Sciatic nerve (tissue), 2 donors: ENCODE measurements at regions not wholly inside any gene's neighbourhood (a gene's known extent, or its start where the extent isn't known, plus 50 kb on each side); places are given as distances from the start of the nearest gene placed in this dataset.
"Not testable (repeated sequence)": the region's sequence is repeated elsewhere in the genome, so short reads cannot be mapped to it uniquely, and the experiment has no call there.

Experiments used
- ATAC-seq: fragments of 200-7000 bp; cut with Tn5 transposase; one replicate; pipeline ENCODE4 v1.9.1; 2020; ENCODE audit warnings: mild to moderate bottlenecking, moderate library complexity
- DNase-seq: peaks from one replicate; pipeline ENCODE4 v3.0.0-alpha.2; 2020; ENCODE audit warnings: low spot score
- intact Hi-C: fragments of 100-400 bp; cut with DNase I; formaldehyde crosslinking; loops from one replicate; pipeline ENCODE4 v1.14.2; 2022
- donor health status: DM: no; HTN: no; CAD: no.
- donor health status: DM: no; HTN: no; CAD: no.

GRCh38 chr1:163471779-163472650 is 150.3 kb downstream of the NUF2 start:
- intact Hi-C loops, result no loop called here
- no peak for ATAC-seq

DNA sequence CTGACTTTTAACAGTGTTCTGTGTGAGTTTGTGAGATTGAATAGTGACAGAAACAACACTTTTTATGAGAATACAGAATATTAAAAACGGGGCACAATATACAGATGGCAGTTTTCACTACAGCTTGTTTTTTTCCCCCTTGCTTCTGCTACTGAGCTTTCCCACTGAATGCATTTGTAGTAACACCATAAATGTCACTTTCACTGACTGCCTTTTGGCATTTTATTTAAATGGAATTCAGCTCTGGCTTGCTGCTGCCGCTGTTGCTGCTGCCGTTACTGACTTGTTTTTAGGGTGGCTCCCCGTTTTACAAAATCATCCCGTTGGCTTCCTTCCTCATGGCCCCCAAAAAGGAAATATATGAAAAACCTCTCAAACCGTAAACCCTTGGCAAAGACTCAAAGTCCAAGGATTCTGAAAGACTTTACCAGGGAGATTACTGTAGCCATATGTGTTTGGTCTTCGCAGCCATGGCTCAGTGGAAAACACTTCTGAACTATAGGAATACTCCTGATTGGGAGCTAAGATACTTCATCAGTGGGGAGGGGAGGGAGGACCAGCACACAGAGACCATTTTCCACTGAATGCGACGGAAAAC is 151.0 kb downstream of the NUF2 start:
- intact Hi-C loops, result no loop called here
- DNase-seq (no peak), ATAC-seq (no peak)

More at GRCh38 chr1:163471779-163472650, 150.3 kb downstream of the NUF2 start:
- DNase-seq, result no peak

DNA sequence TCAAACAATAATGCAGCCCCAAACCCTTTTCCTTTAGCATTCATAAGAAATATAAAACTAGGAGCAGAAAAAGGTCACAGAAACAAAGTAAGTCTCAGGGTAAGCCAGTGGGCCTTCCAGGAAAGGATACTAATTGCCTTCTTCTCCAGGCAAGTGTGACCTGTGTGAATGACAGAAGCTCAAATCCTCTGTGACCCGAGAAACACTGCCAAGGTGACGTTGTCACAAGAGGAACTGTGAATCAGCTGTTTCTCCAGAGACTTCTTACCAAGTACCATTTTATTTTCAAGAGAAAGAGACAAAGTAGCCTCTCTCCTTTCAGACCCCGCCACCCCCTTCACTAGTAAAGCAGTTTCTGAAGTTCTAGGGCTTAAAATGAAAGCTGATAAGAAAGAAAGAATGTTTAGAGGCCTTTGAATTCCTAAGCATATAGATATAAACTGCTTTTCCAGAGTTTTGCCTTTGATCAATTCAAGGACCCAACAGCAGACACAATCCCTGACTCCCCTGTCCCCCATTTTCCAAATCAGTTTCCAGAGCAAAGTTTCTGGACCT is 155.6 kb downstream of the NUF2 start:
- DNase-seq, result no peak
- intact Hi-C loops, result no loop called here
- ATAC-seq, result no peak

DNA sequence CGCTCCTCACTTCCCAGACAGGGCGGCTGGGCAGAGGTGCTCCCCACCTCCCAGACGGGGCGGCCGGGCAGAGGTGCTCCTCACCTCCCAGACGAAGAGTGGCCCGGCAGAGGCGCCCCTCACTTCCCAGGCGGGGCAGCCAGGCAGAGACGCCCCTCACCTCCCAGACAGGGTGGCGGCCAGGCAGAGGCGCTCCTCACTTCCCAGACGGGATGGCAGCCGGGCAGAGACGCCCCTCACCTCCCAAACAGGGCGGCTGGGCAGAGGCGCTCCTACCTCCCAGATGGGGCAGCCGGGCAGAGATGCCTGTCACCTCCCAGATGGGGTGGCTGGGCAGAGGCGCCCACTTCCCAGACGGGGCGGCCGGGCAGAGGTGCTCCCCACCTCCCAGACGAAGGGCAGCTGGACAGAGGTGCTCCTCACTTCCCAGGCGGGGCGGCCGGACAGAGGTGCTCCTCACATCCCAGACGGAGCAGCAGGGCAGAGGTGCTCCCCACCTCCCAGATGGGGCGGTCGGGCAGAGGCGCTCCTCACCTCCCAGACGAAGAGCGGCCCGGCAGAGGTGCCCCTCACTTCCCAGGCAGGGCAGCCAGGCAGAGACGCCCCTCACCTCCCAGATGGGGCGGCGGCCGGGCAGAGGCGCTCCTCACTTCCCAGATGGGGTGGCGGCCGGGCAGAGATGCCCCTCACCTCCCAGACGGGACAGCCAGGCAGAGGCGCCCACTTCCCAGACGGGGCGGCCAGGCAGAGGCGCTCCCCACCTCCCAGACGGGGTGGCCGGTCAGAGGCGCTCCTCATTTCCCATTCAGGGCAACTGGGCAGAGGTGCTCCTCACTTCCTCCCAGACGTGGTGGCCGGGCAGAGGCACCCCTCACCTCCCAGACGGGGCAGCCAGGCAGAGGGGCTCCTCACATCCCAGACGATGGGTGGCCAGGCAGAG is 176.9 kb downstream of the NUF2 start:
- intact Hi-C loops, ATAC-seq, DNase-seq: not testable (repeated sequence)

DNA sequence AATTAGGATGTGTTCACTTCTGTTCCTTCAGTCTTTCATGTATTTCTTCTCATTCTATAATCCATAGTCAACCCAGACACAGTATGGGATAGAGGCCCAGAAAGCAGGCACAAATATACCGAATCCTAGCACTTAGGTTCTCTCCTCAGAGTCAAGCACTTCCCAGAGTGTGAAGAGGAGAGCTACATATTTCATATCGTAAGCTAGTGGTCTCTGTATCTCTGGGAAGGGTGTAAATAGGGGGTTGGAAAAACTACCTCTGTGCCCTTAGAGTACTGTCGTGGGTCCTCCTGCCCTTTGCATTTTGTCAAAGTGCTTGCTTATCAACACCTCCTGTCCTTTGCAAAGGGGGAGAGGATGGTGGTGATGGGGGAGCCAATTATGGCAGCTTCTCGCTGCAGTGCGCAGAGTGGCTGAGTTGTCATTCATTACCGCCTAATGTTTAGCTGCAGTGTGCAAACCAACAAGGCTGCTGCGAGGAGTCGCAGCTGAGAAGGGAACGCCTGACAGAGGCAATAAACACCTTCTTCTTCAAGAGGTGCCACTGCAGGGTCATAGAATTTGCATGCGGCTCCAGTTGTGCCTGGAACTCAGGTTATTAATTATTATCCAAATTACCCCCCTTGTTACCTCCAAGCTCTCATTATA is 182.7 kb downstream of the NUF2 start:
- DNase-seq (no peak), ATAC-seq (no peak)
- intact Hi-C loops, result no loop called here

- no peak for DNase-seq
- intact Hi-C loops, result no loop called here
- no peak for ATAC-seq
These were observed 187.4 kb downstream of the NUF2 start for GRCh38 chr1:163509114-163509513.

- DNase-seq (no peak), ATAC-seq (no peak)
- intact Hi-C loops, result no loop called here
These were observed 190.7 kb downstream of the NUF2 start for GRCh38 chr1:163512349-163512989.

DNA sequence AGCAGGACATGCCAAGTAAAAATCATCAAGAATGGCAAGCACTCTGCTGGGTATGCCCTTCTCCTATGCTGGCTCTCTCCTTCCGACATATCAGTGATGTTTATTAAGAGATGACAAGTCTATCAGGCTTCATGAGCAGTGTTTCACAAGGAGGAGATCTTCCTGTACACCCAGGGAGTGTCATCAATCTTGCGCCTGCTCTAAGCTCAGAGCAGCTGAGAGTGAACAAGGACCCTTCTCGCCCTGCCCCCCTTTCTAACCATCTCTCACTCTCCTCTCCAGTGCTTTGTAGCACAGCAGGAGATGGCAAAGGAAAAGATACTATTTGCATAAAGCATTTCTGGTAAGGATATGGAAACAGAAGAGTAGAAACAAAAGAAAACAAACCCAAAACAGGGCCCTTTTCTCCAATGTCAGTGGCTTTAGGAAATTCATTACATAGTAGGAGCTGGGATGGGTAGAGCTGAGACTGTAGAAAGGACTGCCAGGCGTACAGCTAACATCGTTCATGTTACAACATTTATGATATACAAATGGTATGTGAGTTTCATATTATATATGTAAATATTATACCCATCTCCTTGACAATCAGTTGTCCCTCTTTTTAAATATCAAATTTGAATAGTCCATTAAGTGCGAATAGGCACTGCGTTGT is 201.7 kb downstream of the NUF2 start:
- DNase-seq, result no peak
- intact Hi-C loops, result no loop called here
- ATAC-seq, result no peak

DNA sequence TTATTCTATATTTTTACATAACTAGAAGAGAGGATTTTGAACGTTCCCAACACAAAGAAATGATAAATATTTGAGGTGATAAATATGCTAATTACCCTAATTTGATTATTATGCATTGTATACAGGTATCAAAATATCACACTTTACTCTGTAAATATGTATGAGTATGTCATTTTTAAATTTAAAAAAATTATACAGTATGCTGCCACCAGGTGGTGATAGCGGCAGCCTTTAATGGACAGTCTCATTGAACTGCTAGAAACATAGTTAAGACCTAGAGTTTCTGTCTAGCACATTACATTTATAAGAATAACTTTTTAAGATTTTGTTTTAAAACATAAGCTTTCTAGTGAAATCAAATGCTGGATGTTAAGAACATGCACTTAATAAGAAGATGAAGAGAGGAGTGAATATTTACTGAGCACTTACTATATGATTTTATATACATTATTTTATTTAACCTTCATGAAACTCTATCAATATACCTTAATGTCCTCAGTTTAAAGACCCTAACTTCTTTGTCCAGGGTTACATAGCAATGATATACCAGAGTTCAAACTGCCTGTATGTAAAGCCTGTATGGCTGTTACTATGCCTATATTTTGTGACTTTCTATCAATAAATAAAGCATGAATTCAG is 207.1 kb downstream of the NUF2 start:
- intact Hi-C loops, result no loop called here
- DNase-seq, result no peak
- ATAC-seq, result no peak

- intact Hi-C loops, result no loop called here
- DNase-seq, result no peak
- ATAC-seq, result no peak
These were observed 209.6 kb downstream of the NUF2 start for GRCh38 chr1:163531345-163531744.

DNA sequence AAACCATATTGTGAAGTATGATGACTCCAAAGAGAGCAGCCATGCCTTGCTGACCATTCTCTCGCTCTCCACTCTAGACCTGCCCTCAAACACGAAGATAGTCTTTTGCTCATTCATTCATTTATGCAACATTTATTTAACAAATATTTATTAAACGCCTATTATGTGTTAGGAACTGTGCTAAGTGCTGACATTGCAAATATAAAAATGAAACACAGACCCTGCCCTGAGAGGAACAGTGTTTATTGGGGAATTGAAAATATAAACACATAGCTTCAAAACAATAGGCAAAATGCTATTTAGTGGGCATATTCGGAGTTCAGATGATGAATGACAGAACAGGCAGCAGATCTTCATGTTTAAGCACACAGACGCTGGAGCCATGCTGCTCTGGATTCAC is 213.6 kb downstream of the NUF2 start:
- intact Hi-C loops, result no loop called here
- ATAC-seq, result no peak
- no peak for DNase-seq

DNA sequence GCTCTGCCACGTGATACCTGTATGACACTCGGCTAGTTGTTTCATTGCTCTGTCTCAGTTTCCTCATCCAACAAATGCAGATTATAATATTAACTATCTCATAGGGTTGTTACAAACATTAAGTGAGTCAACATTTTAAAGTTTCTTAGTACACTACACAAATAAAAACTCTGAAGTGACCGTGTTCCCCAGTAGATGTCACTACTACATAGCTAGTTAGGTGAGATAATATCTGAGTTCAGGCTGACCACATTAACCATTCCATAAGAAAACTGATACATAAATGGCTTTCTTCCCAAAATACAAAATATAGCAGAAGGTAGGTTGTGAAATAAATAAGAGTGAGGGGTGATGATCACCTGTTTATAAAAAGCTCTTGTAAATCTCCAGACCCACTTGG is 214.1 kb downstream of the NUF2 start:
- no peak for ATAC-seq
- DNase-seq, result no peak
- intact Hi-C loops, result no loop called here

GRCh38 chr1:163537809-163538208 is 216.1 kb downstream of the NUF2 start:
- ATAC-seq (no peak), DNase-seq (no peak)
- intact Hi-C loops, result no loop called here

- intact Hi-C loops, result no loop called here
- no peak for DNase-seq
- ATAC-seq, result peak; percentile 49
These were observed 216.9 kb downstream of the NUF2 start for GRCh38 chr1:163538667-163539066.

DNA sequence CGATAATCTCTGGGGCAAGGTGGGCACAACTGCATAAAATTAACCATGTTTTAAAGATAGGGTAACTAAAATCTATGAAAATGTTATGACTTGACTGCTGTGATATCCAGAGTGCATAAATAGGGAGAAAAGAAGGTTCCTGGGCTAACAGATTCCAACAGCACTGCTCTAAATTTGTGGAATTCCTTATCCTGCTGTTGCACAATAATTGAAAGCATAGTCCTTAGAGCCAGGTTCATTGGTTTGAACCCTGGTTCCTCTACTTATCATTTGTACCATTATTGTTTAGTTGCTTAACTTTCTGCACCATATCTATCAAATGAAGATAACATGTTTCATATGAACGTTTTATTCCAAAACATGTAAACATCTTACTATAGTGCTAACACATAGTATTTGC is 219.0 kb downstream of the NUF2 start:
- ATAC-seq (no peak), DNase-seq (no peak)
- intact Hi-C loops, result no loop called here

DNA sequence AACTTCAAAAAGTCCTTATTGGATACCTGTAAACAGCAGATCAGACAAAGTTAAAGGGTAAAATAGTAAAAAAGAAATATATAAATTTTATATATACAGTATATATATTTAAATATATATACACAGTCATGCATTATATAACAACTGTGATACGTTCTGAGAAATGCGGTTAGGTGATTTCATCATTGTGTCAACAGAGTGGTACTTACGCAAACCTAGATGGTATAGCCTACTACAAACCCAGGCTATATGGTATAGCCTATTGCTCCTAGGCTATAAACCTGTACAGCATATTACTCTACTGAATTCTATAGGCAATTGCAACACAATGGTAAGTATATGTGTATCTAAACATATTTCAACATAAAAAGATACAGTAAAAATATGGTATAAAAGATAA is 222.7 kb downstream of the NUF2 start:
- intact Hi-C loops, result no loop called here
- no peak for ATAC-seq
- no peak for DNase-seq

GRCh38 chr1:163558162-163558561 is 236.4 kb downstream of the NUF2 start:
- no peak for ATAC-seq
- intact Hi-C loops, result no loop called here
- DNase-seq, result no peak
